GM12872 (cell line): ENCODE measurements at regions not wholly inside any gene's neighbourhood (a gene's known extent, or its start where the extent isn't known, plus 50 kb on each side); places are given as distances from the start of the nearest gene placed in this dataset.
A peak's percentile ranks its signal among the peaks of the same experiment; 100 is the strongest.

Source experiments
- TF ChIP-seq, protein P1 (sequence below): IDR thresholded peaks from 3 replicates; pipeline ENCODE4 v1.5.1; 2011; ENCODE audit warnings: low read depth, mild to moderate bottlenecking, low read length, moderate library complexity; ENCODE audit not compliant: insufficient read depth

DNA sequence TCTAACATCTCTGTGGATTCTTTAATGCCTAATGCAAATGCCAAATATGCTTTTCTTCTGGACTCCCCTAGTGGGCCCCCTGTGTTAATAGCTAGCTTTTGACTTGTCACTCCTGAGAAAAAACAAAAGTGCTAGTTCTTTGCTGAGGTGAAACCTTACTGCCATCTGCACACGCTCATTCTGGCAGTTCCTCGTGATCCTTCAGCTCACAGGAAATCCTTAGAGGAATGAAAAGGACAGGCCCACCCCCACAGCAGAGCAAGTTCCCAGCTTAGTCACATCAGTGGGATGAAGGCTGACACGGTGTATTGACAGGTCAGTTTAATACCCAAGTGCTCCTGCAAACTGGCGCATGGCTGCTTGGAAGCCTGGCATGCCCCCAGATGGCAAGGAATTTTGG is 165.1 kb upstream of the ATP2B1 start:
- TF ChIP-seq, protein P1, sequence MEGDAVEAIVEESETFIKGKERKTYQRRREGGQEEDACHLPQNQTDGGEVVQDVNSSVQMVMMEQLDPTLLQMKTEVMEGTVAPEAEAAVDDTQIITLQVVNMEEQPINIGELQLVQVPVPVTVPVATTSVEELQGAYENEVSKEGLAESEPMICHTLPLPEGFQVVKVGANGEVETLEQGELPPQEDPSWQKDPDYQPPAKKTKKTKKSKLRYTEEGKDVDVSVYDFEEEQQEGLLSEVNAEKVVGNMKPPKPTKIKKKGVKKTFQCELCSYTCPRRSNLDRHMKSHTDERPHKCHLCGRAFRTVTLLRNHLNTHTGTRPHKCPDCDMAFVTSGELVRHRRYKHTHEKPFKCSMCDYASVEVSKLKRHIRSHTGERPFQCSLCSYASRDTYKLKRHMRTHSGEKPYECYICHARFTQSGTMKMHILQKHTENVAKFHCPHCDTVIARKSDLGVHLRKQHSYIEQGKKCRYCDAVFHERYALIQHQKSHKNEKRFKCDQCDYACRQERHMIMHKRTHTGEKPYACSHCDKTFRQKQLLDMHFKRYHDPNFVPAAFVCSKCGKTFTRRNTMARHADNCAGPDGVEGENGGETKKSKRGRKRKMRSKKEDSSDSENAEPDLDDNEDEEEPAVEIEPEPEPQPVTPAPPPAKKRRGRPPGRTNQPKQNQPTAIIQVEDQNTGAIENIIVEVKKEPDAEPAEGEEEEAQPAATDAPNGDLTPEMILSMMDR: 0 out of 3 replicates have a peak, but pooled peaks have one; percentile 9

DNA sequence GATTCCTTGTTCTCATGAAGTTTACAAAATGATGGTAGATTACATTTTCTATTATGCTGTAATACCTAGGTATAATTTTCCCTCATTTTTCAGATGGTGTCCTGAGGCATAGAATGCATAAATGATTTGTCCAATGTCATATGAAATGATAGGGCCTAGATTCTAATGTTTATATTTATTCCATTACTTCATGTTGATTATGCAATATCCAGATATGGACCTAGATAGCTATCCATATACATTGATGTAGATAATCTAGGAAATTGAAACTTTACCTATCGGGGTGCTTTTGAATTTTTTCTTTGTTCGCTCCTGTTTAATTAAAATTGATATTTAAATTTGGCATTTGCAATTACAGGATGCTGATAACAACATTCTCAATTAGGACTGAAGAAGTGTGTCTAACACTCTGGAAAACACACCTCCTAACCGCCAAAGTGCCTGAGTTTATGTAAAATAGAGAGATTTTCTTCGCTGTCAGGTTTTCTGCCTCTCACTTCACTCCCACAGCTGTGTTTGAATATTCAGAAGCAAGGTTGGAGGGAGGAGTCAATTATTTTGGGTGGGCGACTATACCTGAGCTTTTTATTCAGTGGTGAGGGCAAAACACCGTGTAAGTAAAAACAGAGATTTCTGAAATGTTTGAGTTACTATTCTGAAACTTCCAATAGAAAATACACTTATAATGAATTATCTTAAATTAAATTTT is 164.4 kb upstream of the ATP2B1 start:
- TF ChIP-seq, protein P1: no peak

DNA sequence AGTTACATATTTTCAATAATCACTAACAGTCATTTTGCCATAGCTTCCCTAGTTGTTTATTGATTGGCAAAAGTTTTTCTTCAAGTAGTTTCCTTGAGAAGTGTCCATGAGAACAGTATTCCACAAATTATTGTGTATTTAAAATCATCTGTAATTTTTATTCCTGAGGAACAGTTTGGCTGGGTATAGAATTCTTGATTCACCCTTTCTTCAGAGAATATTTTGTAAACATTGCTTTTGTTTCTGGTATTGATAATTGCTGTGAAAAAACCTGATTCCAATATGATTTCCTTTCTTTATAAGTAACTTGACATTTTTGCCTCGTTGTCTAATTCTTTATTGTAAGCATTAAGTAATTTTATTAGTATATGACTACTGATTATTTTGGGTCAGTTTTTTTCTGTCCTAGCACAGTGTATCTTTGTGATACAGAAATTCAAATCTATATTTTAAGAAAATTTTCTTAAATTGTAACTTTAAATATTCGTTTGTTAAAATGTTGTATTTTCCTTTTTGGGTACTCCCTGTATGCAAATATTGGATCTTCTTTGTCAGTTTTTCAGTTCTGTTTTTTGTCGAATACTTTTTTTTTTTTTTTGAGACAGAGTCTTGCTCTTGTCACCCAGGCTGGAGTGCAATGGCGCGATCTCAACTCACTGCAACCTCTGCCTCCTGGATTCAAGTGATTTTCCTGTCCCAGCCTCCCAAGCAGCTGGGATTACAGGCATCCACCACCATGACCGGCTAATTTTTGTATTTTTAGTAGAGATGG is 162.0 kb upstream of the ATP2B1 start:
- TF ChIP-seq, protein P1: no peak

DNA sequence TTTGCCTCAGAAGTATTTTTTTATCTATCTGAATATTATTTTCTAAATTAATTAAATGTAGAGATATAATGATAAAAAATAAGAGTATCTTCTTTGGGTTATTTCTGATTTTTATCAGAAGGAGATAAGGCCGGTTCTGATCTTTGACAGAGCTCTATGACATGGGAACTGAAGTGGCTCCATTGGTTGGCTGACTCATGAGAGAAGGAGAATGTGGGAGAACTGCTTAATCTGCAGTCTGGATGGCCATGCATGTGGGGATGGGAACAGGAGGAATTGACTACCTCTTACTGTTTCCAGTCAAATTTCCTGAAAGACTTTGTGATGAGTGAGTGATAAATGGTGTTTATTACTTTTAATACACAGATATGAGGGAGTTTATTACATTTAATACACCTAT is 155.8 kb upstream of the ATP2B1 start:
- TF ChIP-seq, protein P1: no peak

DNA sequence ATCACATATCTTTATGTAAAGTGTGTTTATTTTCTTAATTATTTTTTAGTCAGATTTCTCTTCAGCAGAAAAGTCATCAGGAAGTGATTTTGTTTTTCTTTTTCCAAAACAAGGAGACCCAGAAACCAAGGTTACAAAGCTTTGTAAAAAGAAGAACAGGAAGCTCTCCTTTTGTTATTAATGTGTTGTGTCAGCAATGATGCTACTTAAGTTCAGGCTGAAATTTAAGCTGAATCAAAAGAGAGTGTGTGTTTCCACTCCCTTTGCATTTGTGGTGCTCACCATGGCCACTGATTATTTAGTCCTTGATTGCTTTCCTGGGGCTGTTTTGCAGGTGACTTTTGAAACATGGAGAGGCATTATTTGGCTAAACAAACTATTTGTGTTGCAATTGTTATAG is 155.3 kb upstream of the ATP2B1 start:
- TF ChIP-seq, protein P1: no peak

DNA sequence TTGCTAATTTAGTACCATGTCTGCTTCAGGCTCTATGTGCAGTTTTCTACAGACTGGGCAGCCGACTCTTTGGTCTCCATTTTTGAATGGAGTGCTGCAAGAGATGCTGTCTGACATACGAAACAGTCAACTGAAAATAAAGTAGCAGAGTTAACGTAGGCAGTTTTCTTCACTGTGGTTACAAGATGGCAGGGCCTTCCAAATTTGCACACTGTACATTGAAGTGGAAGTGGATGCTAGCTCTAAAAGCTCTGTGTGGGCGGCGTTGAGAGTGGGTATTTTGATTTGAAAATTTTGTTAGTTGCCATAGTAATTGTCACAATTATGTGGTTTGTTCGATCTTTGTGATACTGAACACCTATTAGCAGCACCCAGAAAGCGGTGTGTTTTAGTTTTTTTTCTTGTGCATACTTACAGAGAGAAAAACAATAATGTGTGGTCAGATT is 154.9 kb upstream of the ATP2B1 start:
- TF ChIP-seq, protein P1: no peak

DNA sequence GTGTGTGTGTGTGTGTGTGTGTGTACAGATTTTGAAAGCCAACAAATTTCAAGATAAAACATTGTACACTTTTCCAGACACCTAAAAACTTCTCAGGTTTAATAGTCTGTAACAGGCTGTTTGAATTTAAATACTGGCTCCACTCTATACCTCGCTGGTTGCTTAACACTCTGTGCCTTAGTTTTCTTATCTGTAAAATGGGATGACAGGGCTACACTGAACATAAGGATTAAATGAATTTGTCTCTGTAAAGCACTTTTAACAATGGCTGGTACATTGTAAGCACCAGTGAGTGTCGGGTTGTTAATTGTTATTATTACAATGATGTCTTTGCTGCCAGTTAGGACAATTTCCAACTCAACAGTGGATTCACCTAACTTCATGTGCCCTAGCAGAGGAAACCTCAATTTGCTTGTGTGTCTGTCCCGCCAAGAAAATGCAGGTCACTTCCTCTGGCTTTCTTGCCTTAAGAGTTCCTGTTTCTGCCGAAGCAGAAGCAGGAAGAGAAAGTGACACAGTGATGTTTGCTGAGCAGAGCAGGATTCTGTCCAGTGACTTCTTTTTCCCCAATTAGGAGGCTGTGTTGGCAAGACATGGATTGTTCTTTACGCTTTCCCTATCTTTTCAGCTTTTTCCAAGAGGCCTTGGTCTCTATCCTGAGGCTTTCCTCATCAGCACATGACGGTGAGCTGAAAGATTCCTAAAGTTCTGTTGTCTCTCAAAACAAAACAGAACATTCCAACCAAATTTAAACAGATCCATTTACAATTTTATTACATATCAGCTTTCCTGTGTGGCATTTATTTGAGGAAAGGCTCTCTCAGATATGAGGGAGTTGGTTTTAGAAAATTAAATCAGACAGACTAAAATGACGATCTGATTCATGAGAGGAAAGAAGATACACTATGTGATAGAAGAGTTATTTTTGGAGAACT is 154.1 kb upstream of the ATP2B1 start:
- TF ChIP-seq, protein P1: no peak
